PC-9 (cell line): ENCODE measurements at regions not wholly inside any gene's neighbourhood (a gene's known extent, or its start where the extent isn't known, plus 50 kb on each side); places are given as distances from the start of the nearest gene placed in this dataset.

Source experiments
- EZH2 ChIP-seq: fragments of 200-600 bp; sonication (generic); IDR thresholded peaks from 2 replicates; pipeline ENCODE4 v1.8.0; 2017; ENCODE audit warnings: antibody characterized with exemption, low read depth
- TF ChIP-seq, protein P1 (sequence below): fragments of 200-600 bp; sonication (generic); conservative IDR thresholded peaks from 2 replicates; pipeline ENCODE4 v1.6.1; 2017; ENCODE audit warnings: mixed run types, antibody characterized with exemption, mild to moderate bottlenecking, moderate library complexity

DNA sequence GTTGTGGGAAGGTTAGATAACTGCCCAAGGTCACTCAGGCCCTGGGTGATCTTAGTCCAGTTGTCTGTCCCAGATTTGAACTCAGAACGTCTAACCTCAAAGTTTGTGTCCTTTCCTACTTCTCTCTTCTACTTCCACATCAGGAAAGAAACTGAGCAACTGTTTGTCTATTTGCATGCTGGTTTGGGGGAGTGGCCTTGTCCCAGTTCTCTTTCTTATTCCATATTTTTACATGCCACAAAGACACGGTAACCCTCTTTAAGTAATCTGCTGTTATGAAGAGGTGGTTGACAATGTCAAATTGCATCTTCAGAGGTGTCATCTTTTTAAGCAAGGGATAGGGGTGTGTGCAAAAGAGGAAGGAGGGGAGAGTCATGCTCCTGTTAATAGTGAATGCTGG, 432.5 kb downstream of the HS3ST3B1 start:
- TF ChIP-seq, protein P1, sequence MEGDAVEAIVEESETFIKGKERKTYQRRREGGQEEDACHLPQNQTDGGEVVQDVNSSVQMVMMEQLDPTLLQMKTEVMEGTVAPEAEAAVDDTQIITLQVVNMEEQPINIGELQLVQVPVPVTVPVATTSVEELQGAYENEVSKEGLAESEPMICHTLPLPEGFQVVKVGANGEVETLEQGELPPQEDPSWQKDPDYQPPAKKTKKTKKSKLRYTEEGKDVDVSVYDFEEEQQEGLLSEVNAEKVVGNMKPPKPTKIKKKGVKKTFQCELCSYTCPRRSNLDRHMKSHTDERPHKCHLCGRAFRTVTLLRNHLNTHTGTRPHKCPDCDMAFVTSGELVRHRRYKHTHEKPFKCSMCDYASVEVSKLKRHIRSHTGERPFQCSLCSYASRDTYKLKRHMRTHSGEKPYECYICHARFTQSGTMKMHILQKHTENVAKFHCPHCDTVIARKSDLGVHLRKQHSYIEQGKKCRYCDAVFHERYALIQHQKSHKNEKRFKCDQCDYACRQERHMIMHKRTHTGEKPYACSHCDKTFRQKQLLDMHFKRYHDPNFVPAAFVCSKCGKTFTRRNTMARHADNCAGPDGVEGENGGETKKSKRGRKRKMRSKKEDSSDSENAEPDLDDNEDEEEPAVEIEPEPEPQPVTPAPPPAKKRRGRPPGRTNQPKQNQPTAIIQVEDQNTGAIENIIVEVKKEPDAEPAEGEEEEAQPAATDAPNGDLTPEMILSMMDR, result no peak
- TF ChIP-seq EZH2, result no peak
